ENCODE measurements at regions not wholly inside any gene's neighbourhood (a gene's known extent, or its start where the extent isn't known, plus 50 kb on each side); places are given as distances from the start of the nearest gene placed in this dataset.
A peak's percentile ranks its signal among the peaks of the same experiment; 100 is the strongest.
"Not testable (repeated sequence)": the region's sequence is repeated elsewhere in the genome, so short reads cannot be mapped to it uniquely, and the experiment has no call there.

DNA sequence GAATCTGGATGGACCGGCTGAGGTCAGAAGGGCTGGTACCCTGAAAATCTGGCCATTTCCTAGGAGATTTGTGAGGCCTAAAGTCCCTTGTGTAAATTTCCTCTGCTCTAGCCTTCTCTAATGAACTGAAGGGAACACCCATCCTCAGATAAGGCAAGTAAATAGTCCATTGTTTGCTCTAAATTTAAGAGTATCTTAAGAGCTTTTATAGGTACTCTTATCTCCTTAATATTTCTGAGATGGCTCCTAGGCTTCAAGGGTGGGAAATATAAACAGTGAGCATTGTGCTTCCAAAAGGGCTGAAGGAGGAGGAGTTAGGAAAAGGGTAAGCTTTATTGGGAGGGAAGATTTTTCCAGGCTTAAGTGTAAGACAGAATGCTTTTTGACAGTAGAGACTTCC, 148.7 kb upstream of the EDNRB start:
- no peak for DNase-seq

DNA sequence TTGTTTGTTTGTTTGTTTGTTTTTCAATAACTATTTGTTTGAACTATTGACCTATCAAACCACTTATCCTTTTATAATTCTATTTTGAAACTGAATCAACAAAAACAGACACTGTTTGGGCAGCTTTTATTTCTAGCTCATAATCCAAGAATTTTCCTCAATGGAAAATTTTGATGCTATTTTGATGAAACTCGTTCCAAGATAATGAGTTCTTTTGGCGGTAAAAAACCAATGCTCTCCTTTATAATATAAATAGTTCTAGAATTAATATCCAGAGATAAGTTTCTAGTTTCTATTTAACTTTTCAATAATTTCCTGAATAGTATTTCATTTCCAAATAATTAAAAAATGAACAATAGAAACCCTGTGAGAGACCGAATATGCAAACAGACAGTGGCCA, 146.5 kb upstream of the EDNRB start:
- no peak for DNase-seq

DNA sequence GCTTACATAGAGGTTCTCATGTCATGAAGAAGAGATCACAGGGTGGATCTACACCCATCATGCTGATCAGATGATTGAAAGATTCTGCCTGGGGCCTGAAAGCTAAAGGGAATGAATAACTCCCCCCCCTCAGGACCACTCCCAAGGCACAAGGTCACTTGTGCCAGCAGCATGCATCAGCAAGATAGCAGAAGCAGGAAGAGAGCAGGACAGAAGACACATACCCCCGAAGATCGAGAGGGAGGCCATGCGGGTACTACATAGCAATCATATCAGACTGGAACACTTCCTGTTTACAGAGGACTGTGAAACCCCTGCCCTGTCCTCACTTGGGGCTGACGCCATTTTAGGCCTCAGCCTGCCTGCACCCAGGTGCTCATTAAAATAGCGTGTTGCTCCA, 143.2 kb upstream of the EDNRB start:
- DNase-seq: no peak

DNA sequence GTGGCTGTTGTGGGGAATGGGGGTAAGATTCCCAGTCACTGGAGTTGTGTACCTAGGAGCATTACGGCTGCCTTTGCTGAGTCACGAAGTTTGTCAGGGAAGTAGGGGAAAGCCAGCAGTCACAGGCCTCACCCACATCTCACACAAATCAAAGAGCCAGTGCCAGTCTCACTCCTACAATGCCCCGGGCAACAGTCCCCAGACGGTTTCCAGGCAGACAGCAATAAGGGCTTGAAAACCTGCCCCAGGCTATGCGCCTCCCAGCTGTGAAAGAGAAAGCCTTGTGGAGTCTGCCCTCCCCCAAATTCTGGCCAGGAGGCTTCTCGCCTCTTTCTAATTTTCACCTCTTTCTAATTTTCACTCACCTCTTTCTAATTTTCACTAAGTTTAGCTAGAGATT, 142.3 kb upstream of the EDNRB start:
- DNase-seq: no peak

DNA sequence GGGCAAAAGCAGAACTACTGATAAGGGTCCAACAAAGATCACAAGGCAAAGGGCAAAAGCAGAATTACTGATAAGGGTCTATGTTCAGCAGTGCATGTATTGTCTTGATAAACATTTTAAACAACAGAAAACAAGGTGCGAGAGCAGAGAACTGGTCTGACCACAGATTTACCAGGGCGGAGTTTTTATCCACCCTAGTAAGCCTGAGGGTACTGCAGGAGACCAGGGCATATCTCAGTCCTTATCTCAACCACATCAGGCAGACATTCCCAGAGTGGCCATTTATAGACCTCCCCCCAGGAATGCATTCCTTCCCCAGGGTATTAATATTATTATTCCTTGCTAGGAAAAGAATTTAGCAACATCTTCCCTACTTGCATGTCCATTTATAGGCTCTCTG, 138.2 kb upstream of the EDNRB start:
- DNase-seq: not testable (repeated sequence)

DNA sequence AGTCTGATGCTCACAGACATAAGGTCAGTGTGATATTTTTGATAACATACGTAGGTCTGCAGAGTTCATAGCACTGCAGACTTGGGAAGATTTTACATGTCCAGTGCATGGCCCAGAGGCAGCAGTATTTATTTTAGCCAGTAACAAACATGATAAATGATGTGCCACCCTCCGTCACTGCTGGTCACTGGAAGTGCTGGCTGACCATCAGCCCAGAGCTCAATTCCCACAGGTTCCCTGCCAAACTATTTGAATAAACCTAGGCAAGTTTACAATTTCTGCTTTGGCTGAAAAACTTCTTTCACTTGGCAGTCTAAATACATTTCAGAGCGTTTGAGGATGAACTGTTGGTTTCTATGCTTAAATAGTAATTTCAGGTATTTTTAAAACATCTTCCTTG, 135.5 kb upstream of the EDNRB start:
- no peak for DNase-seq

DNA sequence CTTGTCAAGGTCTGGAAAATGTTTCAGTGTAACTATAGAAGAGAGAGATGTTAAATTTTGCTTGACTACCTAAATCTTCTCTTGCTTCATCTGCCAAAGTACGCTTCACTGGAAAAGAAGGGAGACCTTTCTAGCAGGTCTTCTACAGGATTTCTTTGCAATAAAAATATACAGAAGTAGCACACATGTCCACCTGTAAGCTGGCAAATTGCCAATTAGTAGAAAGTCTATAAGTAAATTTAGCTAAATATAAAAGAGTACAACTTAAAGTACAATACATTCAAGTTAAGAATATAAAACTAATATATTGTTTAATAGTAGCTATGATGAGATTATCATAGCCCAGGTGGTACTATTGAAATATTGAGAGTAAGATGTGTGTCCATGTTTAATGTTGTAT, 128.5 kb upstream of the EDNRB start:
- no peak for DNase-seq

DNA sequence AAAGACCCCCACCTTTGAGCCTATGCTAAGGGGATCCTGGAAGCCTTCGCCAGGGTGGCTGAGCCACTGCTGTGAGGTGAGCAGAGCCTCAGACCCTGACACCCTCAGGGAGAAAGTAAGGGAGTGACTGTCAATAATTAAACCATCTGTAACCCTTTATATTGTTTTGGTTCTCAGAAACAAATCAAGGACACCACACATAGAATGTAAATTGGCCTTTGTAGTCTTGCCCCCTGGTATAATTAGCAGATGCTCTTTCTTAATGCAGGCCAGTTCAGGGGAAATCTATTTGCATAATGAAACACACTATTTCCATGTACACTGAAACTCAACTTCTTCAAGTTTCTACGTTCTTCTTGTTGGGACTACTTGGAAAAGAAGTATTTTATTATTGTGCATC, 127.7 kb upstream of the EDNRB start:
- no peak for DNase-seq

DNA sequence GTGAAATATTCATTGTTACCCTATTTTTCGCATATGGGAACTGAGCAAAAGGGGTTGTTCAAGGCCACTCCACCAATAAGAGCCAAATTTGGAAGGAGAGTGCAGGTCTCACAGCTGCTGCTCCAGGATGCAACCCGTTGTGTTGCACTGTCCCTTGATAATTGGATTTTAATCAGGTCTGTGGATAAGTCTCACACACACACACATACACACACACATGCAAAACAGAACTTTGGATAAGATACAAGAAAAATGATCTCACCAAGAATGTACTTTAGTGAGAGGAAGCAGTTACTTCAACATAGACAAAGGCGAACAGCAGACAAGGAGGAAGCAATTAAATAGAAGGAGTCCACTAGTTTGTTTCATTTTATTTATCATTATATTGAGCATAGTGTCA, 127.3 kb upstream of the EDNRB start:
- DNase-seq: no peak

DNA sequence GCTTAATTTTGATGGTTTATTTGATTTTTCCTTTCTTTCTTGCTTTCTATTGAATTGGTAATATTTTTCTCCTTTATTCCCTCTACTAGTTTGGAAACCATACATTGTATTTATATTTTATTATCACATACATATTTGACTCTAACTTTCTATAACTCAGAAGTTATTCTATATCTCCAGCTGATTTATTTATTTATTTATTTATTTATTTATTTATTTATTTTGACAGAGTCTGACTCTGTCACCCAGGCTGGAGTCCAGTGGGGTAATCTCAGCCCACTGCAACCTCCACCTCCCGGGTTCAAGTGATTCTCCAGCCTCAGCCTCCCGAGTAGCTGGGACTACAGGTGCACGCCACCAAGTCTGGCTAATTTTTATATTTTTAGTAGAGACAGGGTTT, 122.7 kb upstream of the EDNRB start:
- DNase-seq: not testable (repeated sequence)

DNA sequence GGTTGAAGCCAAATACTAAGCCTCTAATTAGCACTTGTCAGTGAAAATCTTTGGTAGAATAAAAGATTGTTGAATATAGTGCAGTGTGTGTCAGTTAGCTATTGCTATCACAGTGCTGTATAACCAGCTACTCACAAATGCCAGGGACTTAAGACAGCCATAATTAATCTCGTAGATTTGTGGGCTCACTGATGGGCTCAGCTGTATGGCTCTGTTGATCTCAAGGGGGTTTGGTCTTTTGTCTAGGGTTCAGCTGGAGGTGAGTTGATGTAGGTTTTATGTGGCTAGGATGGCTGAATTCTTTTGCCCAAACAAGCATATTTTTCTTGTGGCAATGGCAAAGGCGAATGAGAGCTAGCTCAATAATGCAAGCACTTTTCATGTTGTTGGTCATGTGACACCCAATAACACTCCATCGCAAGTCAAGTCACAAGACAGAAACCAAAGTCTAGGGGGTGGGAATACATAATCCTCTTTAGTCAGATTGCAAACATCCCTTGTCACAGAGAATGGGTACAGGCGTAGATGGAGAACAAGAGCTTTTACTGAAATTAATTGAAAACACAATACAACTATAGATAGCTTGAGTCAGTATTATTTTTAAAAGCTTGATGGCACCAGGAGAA, 121.7 kb upstream of the EDNRB start:
- DNase-seq: no peak

DNA sequence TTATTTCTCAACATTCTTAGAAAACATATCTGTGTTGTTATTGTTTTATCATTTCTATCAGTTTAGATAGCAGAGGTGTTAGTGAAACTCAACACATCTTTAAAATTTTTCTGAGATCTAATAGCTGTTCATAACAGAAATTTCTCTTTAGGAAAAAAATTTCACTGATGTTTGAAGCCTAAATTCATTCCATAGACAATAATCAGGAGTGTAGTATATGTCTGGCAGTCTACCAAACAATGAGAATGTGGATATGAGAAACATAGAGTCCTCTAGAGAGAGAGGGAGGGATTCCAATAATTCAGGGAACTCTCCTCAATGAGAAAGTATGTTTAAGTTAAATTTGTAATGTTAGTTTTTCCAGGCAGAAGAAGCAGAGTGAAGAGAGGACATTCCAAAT, 118.2 kb upstream of the EDNRB start:
- no peak for DNase-seq

DNA sequence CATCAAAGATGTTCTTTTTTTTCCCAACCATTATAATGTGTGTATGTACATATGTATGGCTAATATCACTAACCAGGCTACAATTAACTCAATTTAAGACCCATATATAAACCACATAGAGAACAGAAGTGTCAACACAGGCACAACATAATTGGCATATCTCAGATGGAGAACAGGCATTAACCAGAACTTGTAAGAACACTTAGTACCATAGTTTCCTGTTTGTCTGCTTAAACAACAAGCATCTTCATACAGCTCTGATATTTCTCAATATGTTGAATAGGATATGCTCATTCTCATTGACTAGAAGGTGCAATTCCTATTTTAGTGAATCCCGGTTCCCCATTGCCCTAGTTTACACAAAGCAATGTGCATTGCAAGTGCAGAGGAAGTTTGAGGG, 116.9 kb upstream of the EDNRB start:
- no peak for DNase-seq

DNA sequence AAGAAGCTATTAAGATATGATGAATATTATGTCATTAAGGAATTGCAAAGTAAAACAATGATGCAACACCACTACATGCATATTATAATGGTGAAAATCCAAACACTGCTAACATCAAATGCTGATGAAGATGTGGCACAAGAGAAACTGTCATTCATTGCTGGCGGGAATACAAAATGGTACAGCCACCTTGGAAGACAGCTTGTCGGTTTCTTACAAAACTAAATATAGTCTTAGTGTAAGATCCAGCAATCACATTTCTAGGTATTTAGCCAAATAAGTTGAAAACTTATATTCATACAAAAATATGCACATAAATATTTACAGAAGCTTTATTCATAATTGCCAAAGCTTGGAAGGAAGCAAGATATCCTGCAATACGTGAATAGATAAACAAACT, 114.9 kb upstream of the EDNRB start:
- no peak for DNase-seq

DNA sequence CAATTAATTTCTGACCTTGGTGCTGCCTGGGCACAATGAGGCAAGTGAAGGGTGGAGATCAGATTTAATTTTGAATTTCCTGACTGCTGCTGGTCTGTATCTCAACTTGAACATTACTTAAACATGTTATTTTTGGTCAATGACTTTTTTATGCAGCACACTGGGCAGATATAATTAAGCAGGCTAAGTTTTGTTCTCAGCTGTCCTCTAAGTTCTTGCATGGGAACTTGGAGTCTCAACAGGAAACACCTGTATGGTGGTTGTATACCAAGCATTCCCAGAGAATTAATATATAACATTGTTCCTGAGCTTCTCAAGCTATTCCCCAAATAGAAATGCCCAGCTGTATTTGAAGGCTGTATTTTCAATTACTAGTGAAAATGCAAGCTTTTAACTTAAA, 113.5 kb upstream of the EDNRB start:
- no peak for DNase-seq

DNA sequence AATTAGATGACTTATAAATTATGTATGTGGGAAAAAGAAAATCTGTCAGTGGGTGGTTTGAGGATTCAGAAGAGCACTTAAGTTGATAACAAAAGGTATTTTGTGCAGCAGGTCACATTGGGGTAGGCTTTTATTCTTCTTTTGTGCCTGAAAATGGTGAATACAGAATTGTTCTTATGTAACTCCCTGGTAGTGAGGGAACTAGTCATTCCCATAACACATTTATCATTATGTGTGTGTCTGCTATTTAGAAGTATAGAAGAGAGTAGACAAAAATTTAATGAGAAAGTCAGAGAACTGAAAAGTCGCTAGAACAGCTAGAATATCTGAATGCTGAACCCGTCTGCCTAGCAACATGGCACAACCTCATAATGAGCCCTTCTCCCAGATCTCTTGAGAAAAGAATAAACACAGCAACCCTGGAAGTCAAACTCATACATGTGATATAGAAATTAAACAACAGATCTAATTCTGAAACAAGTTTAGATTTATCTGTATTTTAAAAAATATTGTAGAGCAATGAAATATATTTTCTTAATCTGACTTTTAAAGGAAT, 111.8 kb upstream of the EDNRB start:
- DNase-seq: no peak

DNA sequence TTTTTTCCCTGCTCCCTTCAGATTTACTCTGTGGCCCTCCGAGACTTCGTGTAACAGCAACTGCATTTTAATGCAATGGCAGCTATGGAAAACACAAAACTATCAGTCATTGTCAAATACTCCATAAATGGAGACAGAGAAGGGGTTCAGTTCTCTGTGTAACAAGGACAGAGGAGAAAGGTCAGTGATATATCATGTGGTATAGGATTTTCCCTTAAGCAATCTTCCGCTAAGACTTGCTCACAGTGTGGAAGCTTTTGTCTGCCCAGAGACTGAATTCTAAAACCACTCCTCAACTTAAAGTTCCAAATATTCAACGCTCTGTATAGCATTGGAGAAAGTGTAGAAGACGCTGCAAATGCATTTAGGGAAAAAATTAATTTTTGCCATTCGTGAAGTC, 111.3 kb upstream of the EDNRB start:
- DNase-seq: no peak

DNA sequence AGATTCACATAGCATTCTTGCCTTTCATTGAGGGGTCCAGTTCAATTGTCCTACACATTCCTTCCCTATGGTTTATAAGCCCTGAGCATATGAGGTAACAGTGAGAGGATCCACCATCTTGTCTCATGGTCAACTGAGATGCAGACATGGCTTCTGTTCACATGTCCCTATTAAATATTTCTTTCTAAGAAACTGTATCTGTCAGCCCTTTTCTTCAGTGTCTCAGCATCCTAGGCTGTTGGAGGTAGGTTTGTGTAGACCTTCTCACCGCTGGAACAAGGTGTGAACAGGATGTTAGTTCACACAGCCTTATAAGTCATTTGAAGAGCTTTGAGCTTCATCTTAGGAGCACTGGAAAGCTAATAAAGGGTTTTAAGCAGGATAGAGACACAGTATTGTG, 110.3 kb upstream of the EDNRB start:
- no peak for DNase-seq

DNA sequence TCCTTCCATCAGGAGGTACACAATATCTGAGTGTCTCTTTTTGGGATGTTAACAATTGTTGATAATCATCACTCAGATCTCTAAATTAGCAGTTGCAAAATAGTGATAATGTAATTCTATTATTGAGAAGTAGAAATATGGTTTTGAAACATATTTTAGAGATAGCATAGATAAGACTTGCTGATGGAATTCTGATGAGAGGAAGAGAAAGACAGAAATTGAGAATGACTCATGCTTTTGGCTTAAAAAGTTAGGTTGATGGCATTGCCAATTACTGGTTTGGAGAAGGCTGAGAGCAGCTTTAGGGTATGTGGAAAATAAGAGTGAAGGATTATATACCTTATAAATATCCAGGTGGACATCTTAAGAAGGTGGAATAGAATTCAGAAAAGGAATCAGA, 106.4 kb upstream of the EDNRB start:
- no peak for DNase-seq

DNA sequence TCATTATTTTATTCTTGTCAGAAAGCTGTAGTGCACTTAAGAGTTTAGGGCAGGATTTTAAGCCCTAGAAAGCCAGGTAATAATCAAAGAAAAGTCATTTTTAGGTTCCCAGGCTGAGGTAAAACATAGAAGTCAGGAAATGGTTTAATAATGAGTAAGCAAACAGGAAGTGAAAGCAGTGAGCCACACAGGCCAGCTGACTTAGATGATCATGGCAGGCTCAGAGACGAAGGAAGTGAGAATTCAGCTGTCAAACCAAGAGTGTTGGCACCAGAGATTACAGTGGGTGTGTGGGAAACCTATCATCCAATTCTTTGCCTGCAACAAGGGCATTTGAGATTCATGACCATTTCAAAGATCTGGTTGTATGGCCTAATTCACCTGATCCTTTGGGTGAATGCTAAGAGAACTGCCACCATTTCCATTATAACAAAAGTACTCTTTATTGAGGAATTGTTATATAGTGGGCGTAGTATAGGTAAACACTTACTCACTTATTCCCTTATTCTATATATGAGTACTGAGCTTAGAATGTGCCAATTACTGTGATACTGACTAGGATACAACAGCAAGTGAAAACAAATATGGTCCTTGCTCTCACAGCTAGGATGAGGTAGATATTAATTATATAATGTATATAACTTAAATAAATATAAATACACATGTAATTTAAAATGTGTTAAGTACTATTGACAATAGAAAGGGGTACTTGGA, 103.7 kb upstream of the EDNRB start:
- DNase-seq: peak; percentile 11 to 34

DNA sequence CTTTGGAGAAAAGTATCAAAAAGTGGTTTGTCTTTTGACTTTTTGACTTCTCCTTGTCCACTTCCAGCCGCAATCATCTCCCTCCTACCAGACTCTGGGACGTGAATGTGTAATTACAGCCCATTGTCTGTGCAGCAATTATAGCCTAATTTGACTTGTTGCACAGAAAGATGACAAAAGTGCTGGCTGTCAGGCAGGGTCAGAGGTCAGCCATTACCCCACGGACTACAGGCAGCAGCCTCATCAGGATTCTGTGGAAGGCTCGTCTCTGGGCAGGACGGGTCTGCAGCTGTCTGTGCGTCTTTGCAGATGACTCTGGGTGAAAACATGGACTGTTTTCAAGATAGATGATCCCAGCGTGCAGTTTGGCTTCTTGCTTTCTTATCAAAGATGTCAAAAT, 102.2 kb upstream of the EDNRB start:
- no peak for DNase-seq

DNA sequence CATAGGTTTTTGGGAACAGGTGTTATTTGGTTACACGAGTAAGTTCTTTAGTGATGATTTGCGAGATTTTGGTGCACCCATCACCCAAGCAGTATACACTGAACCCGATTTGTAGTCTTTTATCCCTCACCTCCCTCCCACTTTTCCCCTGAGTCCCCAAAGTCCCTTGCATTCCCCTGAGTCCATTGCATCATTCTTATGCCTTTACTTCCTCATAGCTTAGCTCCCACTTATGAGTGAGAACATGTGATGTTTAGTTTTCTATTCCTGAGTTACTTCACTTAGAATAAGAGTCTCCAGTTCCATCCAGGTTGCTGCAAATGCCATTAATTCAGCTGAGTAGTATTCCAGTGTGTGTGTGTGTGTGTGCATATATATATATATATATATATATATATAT, 97.2 kb upstream of the EDNRB start:
- DNase-seq: no peak

DNA sequence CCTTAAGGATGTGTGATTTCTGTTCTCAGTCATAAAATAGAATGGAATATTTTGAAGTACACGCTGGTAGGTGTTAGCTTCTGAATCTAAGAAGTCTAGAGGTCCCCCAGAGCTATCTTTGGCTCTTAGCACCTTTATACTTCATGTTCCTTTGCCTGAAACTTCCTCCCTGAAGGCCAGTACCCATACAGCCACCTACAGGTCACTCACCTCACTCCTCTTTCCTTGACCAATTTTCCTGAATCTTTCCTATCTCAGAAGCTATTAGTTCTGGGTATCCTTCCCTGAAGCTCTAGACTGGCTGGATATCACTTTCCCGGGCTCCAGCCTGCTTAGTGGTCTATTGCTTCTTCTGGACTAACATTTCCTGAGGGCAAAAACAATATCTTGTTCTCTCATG, 93.4 kb upstream of the EDNRB start:
- DNase-seq: no peak

DNA sequence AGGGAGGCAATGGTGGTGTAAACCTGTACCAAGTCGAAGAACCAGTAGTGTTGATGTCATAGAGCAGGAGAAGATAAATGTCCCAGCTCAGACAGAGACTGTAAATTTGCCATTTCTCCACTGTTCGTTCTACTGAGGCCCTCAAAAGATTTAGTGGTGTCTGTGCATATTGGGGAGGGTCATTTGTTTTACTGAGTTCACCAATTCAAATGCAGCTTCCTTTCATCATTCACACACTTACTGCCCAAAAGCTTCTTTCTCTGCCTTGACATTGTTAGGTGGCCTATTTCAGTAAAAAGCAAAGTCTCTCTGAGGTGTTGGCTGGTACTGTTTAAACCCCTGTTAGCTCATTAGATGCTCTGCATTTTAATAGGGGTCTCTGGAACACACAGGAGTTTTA, 86.2 kb upstream of the EDNRB start:
- no peak for DNase-seq

DNA sequence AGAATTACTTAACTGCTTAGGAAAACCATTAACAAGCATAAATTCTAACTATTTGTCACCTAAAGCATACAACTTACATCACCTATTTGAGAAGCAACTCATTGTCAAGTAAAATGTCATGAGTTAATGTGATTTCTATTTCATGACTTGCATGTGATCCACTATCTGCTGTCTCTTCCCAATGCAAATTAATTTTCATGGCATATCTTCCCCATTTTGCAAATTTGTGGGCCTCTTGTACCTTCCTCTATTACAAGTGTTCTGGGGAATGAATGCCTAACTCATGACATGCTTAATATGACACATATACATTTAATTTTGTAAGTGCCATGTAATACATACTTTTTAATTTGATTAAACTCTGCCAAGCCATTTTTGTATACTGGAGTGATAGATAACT, 81.1 kb upstream of the EDNRB start:
- DNase-seq: no peak
